B cell (primary cell): ENCODE measurements at regions not wholly inside any gene's neighbourhood (a gene's known extent, or its start where the extent isn't known, plus 50 kb on each side); places are given as distances from the start of the nearest gene placed in this dataset.

Source experiments
- ATAC-seq: fragments of 200-7000 bp; cut with Tn5 transposase; one replicate; pipeline ENCODE4 v1.10.0; 2021; ENCODE audit warnings: low read depth, mild to moderate bottlenecking, moderate number of reproducible peaks, moderate library complexity
- CTCF ChIA-PET: fragments of 350-600 bp; sonication (Branson Sonifier 250); formaldehyde crosslinking; loops from one replicate; lab custom pipeline; 2021; ENCODE audit warnings: antibody characterized with exemption, inconsistent platforms; lab: Charles Lee
- POLR2A ChIA-PET: fragments of 350-600 bp; sonication (Branson Sonifier 250); formaldehyde crosslinking; loops from one replicate; lab custom pipeline; 2021; ENCODE audit warnings: antibody characterized with exemption; lab: Charles Lee
- DNase-seq: peaks from one replicate; pipeline ENCODE4 v3.0.0; 2013
- H2AFZ ChIP-seq: 2 replicates; pipeline ENCODE4 v1.6.1; 2012; ENCODE audit warnings: mild to moderate bottlenecking, low read depth, low read length; ENCODE audit not compliant: insufficient read depth, poor library complexity, severe bottlenecking
- H3K27ac ChIP-seq, 2 donors: 1 replicate in 1 of 2; 2 replicates in 1 of 2; pipeline ENCODE4 v1.5.1; 2012 to 2013; ENCODE audit warnings: low read length in 2 of 2, mild to moderate bottlenecking in 2 of 2, moderate library complexity in 1 of 2
- H3K27me3 ChIP-seq, 4 experiments: fragments of 200-600 bp in 1 of 4; sonication (generic) in 1 of 4; replicated peaks in 1 of 4; 1 replicate in 2 of 4; 2 replicates in 2 of 4; pipeline versions ENCODE4 v1.6.1 to v1.7.0; 2013 to 2016; ENCODE audit warnings: low read length in 3 of 4, mild to moderate bottlenecking in 2 of 4, mixed read lengths in 1 of 4, moderate library complexity in 1 of 4; ENCODE audit not compliant: insufficient read depth in 4 of 4, control insufficient read depth in 3 of 4; ENCODE audit errors: control extremely low read depth in 1 of 4
- H3K36me3 ChIP-seq, 2 experiments: replicated peaks in 1 of 2; 1 replicate in 1 of 2; 2 replicates in 1 of 2; pipeline versions ENCODE4 v1.6.1 to v1.7.1; 2013; ENCODE audit warnings: low read length in 1 of 2; ENCODE audit not compliant: insufficient read depth in 2 of 2, control insufficient read depth in 1 of 2; ENCODE audit errors: control extremely low read depth in 1 of 2, extremely low read depth in 1 of 2
- H3K4me1 ChIP-seq, 2 donors: fragments of 200-600 bp in 1 of 2; sonication (generic) in 1 of 2; 1 replicate in 1 of 2; 2 replicates in 1 of 2; pipeline versions ENCODE4 v1.5.1 to v1.6.1; 2013 to 2017; ENCODE audit warnings: low read length in 2 of 2; ENCODE audit not compliant: control insufficient read depth in 2 of 2, insufficient read depth in 2 of 2
- H3K4me2 ChIP-seq: replicated peaks from 2 replicates; pipeline ENCODE3; 2012; ENCODE audit warnings: mild to moderate bottlenecking, low read depth, low read length; ENCODE audit not compliant: poor library complexity, severe bottlenecking
- H3K4me3 ChIP-seq, 5 experiments: fragments of 200-600 bp in 1 of 5; sonication (generic) in 1 of 5; 1 replicate in 3 of 5; 2 replicates in 2 of 5; pipeline versions ENCODE4 v1.5.1 to v1.7.0; 2011 to 2016; ENCODE audit warnings: low read length in 4 of 5, mild to moderate bottlenecking in 4 of 5, low read depth in 2 of 5, control low read depth in 1 of 5, moderate library complexity in 1 of 5; ENCODE audit not compliant: insufficient read depth in 1 of 5; ENCODE audit errors: control extremely low read depth in 1 of 5, extremely low read depth in 1 of 5
- H3K79me2 ChIP-seq: fragments of 200-600 bp; sonication (generic); one replicate; pipeline ENCODE4 v1.6.0; 2016; ENCODE audit warnings: low read length; ENCODE audit not compliant: control insufficient read depth, insufficient read depth
- H3K9ac ChIP-seq: fragments of 200-600 bp; sonication (generic); 2 replicates; pipeline ENCODE4 v1.6.1; 2017; ENCODE audit warnings: mild to moderate bottlenecking, low read length, moderate library complexity
- H3K9me3 ChIP-seq, 3 donors: one replicate each; pipeline versions ENCODE4 v1.6.1 to v1.7.1; 2013; ENCODE audit warnings: low read length in 2 of 3; ENCODE audit not compliant: control insufficient read depth in 2 of 3, insufficient read depth in 1 of 3; ENCODE audit errors: control extremely low read depth in 1 of 3
- H4K20me1 ChIP-seq: 2 replicates; pipeline ENCODE4 v1.6.0; 2012; ENCODE audit warnings: mild to moderate bottlenecking, low read length; ENCODE audit not compliant: insufficient read depth, control insufficient read depth, poor library complexity, severe bottlenecking
- H3K27ac Mint-ChIP-seq: one replicate; pipeline ENCODE4 v1.8.0; 2021; ENCODE audit warnings: mixed read lengths
- H3K27me3 Mint-ChIP-seq: one replicate; pipeline ENCODE4 v1.8.0; 2021; ENCODE audit warnings: mixed read lengths
- H3K4me1 Mint-ChIP-seq: one replicate; pipeline ENCODE4 v1.8.0; 2021; ENCODE audit warnings: mixed read lengths
- H3K4me3 Mint-ChIP-seq: one replicate; pipeline ENCODE4 v1.8.0; 2021; ENCODE audit warnings: mixed read lengths
- H3K9me3 Mint-ChIP-seq: one replicate; pipeline ENCODE4 v1.8.0; 2022; ENCODE audit warnings: mixed read lengths; ENCODE audit not compliant: insufficient read depth
- CTCF ChIP-seq: fragments of 200-600 bp; IDR thresholded peaks from one replicate; pipeline ENCODE4 v1.8.0; 2022; ENCODE audit warnings: antibody characterized with exemption, mild to moderate bottlenecking
- EZH2 ChIP-seq: IDR thresholded peaks from 2 replicates; pipeline ENCODE4 v1.6.1; 2012; ENCODE audit warnings: borderline replicate concordance, low read depth, mild to moderate bottlenecking, moderate library complexity, low read length; ENCODE audit not compliant: insufficient read depth, poor library complexity, severe bottlenecking
- WGBS: methylation state at CpG from one replicate; pipeline ENCODE4 v1.1.5; 2013; ENCODE audit warnings: missing lambda C conversion rate; ENCODE audit not compliant: insufficient coverage; 5-methylcytosine and 5-hydroxymethylcytosine counted together
- intact Hi-C: fragments of 100-400 bp; cut with micrococcal nuclease; formaldehyde crosslinking; loops from one replicate; pipeline ENCODE4 v1.10.0; 2022

- no peak overlapping the region for H3K4me3 Mint-ChIP-seq
- Histone ChIP-seq H3K27ac (no peak overlapping the region), H3K4me2 (no peak overlapping the region), H3K9me3 (no peaks in the 10 kb centered on the region), H4K20me1 (no peaks in the 10 kb centered on the region), H2AFZ (no peak overlapping the region), H3K9ac (no peak overlapping the region), H3K27me3 (no peaks in the 10 kb centered on the region), H3K4me3 (no peak overlapping the region), H3K4me1 (no peaks in the 10 kb centered on the region), H3K36me3 (no peaks in the 10 kb centered on the region), H3K79me2 (no peaks in the 10 kb centered on the region)
- no peaks in the 10 kb centered on the region for H3K4me1 Mint-ChIP-seq
- peaks cover 2% of the 10 kb centered on the region for H3K9me3 Mint-ChIP-seq
- no peak for ATAC-seq
- ChIA-PET POLR2A (no interaction called here), CTCF (no interaction called here)
- no CpG with 5 or more reads among the region's 1 CpG for WGBS
- no peak for DNase-seq
- intact Hi-C loops = loop anchor here (5.0 kb wide), 1 partner anchor 1242 kb away; no protein-coding TSS in a partner anchor
- TF ChIP-seq EZH2 = no peak
- TF ChIP-seq CTCF = no peak
- no peaks in the 10 kb centered on the region for H3K27me3 Mint-ChIP-seq
- no peak overlapping the region for H3K27ac Mint-ChIP-seq
These were observed 585.0 kb downstream of the TAF11L14 start for GRCh38 chr5:18219241-18219640.

- Histone ChIP-seq H3K4me2 (no peak overlapping the region), H3K9me3 (no peaks in the 10 kb centered on the region), H2AFZ (no peak overlapping the region), H3K4me3 (no peak overlapping the region), H3K36me3 (no peaks in the 10 kb centered on the region), H3K27me3 (no peaks in the 10 kb centered on the region), H3K27ac (no peak overlapping the region), H3K79me2 (no peaks in the 10 kb centered on the region), H3K9ac (no peak overlapping the region), H3K4me1 (no peaks in the 10 kb centered on the region), H4K20me1 (no peaks in the 10 kb centered on the region)
- H3K27me3 Mint-ChIP-seq = no peaks in the 10 kb centered on the region
- no peak overlapping the region for H3K27ac Mint-ChIP-seq
- CTCF ChIA-PET = no interaction called here
- POLR2A ChIA-PET = no interaction called here
- TF ChIP-seq CTCF (no peak), EZH2 (no peak)
- H3K4me3 Mint-ChIP-seq = no peak overlapping the region
- DNase-seq (no peak), ATAC-seq (no peak)
- no peaks in the 10 kb centered on the region for H3K4me1 Mint-ChIP-seq
- intact Hi-C loops = no loop called here
- WGBS = no CpG with 5 or more reads among the region's 1 CpG
- H3K9me3 Mint-ChIP-seq = peaks cover 2% of the 10 kb centered on the region
These were observed 586.4 kb downstream of the TAF11L14 start for GRCh38 chr5:18220631-18221030.
